ENCODE measurements at regions not wholly inside any gene's neighbourhood (a gene's known extent, or its start where the extent isn't known, plus 50 kb on each side); places are given as distances from the start of the nearest gene placed in this dataset.

- no peak for TF ChIP-seq GABPA (IDR thresholded peaks at IDR 0.05; ENCODE audit: low read depth)
- TF ChIP-seq ATF2 (IDR thresholded peaks at IDR 0.05; ENCODE audit: low read length) = no peak
- TF ChIP-seq BHLHE40 (IDR thresholded peaks at IDR 0.05; ENCODE audit: borderline replicate concordance in 1 of 2, low read depth in 2 of 2, low read length in 1 of 2) = no peak
- TF ChIP-seq CTCF (IDR thresholded peaks at IDR 0.05 in 2 of 3, conservative IDR thresholded peaks at IDR 0.05 in 1 of 3; ENCODE audit: control insufficient read depth in 2 of 3, extremely low read depth in 1 of 3, insufficient read depth in 1 of 3, low read depth in 3 of 3, low read length in 3 of 3) = no peak
- no peak for TF ChIP-seq IKZF1 (conservative IDR thresholded peaks at IDR 0.05)
- no peak for TF ChIP-seq YY1 (IDR thresholded peaks at IDR 0.05; ENCODE audit: low read depth, low read length)
- TF ChIP-seq EZH2 (IDR thresholded peaks at IDR 0.05; ENCODE audit: borderline replicate concordance, control insufficient read depth, low read depth, low read length) = no peak
- no peak for TF ChIP-seq NRF1 (conservative IDR thresholded peaks at IDR 0.05; ENCODE audit: low read depth, low read length)
- no peak for TF ChIP-seq CEBPZ (IDR thresholded peaks at IDR 0.05; ENCODE audit: low read depth, low read length)
Measured at GRCh38 chr5:63085561-63085960, 506.9 kb downstream of the LRRC70 start.

Measured in GM12878 (cell line).